DOHH2 (cell line): ENCODE measurements at regions not wholly inside any gene's neighbourhood (a gene's known extent, or its start where the extent isn't known, plus 50 kb on each side); places are given as distances from the start of the nearest gene placed in this dataset.

Source experiments
- H3F3A ChIP-seq: fragments of 200-600 bp; sonication (generic), shearing (Covaris generic); 2 replicates; pipeline ENCODE4 v1.6.0; 2016; ENCODE audit warnings: antibody characterized with exemption, mild to moderate bottlenecking; ENCODE audit not compliant: control insufficient read depth, insufficient read depth
- H3K27ac ChIP-seq: fragments of 200-600 bp; sonication (generic); 2 replicates; pipeline ENCODE4 v1.5.1; 2014; ENCODE audit warnings: low read depth, mild to moderate bottlenecking, low read length, moderate library complexity
- H3K27me3 ChIP-seq: fragments of 200-600 bp; sonication (generic); 2 replicates; pipeline ENCODE4 v1.6.1; 2014; ENCODE audit warnings: mild to moderate bottlenecking, low read length, mixed read lengths; ENCODE audit not compliant: control insufficient read depth
- H3K36me3 ChIP-seq: fragments of 200-600 bp; sonication (generic); 2 replicates; pipeline ENCODE4 v1.6.1; 2014; ENCODE audit warnings: mild to moderate bottlenecking, low read length, moderate library complexity, mixed read lengths; ENCODE audit not compliant: control insufficient read depth
- H3K4me1 ChIP-seq: fragments of 200-600 bp; sonication (generic); 2 replicates; pipeline ENCODE4 v1.6.1; 2014; ENCODE audit warnings: mild to moderate bottlenecking, low read length, mixed read lengths; ENCODE audit not compliant: control insufficient read depth
- H3K4me2 ChIP-seq: fragments of 200-600 bp; sonication (generic); 2 replicates; pipeline ENCODE4 v1.6.0; 2014; ENCODE audit warnings: mild to moderate bottlenecking, low read length, moderate library complexity
- H3K4me3 ChIP-seq: fragments of 200-600 bp; sonication (generic); 2 replicates; pipeline ENCODE4 v1.5.1; 2014; ENCODE audit warnings: mild to moderate bottlenecking, low read length, mixed read lengths
- H3K79me2 ChIP-seq: fragments of 200-600 bp; sonication (generic); 2 replicates; pipeline ENCODE4 v1.6.1; 2014; ENCODE audit warnings: mild to moderate bottlenecking, low read length, mixed read lengths; ENCODE audit not compliant: control insufficient read depth
- H3K9me2 ChIP-seq: fragments of 200-600 bp; sonication (generic); replicated peaks from 2 replicates; pipeline ENCODE4 v1.6.1; 2014; ENCODE audit warnings: mild to moderate bottlenecking, low read length, mixed read lengths; ENCODE audit not compliant: control insufficient read depth
- H3K9me3 ChIP-seq: fragments of 200-600 bp; sonication (generic); 2 replicates; pipeline ENCODE4 v1.6.1; 2014; ENCODE audit warnings: antibody characterized with exemption, low read length, mixed read lengths; ENCODE audit not compliant: control insufficient read depth, insufficient read depth
- H4K20me1 ChIP-seq: fragments of 200-600 bp; sonication (generic); 2 replicates; pipeline ENCODE4 v1.6.0; 2014; ENCODE audit warnings: low read depth, mild to moderate bottlenecking, antibody characterized with exemption, low read length, moderate library complexity; ENCODE audit not compliant: control insufficient read depth, insufficient read depth
- CTCF ChIP-seq: fragments of 200-600 bp; sonication (generic); IDR thresholded peaks from one replicate; pipeline ENCODE4 v1.5.1; 2014; ENCODE audit warnings: antibody characterized with exemption, mild to moderate bottlenecking, low read depth, low read length; ENCODE audit not compliant: poor library complexity, severe bottlenecking
- EZH2phosphoT487 ChIP-seq: fragments of 200-600 bp; sonication (generic); IDR thresholded peaks from 2 replicates; pipeline ENCODE4 v1.6.1; 2017; ENCODE audit warnings: borderline replicate concordance, mild to moderate bottlenecking, antibody characterized with exemption, low read length, moderate library complexity, mixed read lengths

GRCh38 chr3:16743276-16743675, 138.1 kb upstream of the DAZL start:
- no peaks in the 10 kb centered on the region for H3K27me3 ChIP-seq
- peaks cover 6% of the 10 kb centered on the region for H3K4me1 ChIP-seq
- H3F3A ChIP-seq: no peaks in the 10 kb centered on the region

GRCh38 chr3:16759227-16759903, 125.4 kb upstream of the PLCL2 start:
- Histone ChIP-seq H4K20me1 (no peaks in the 10 kb centered on the region), H3K4me3 (no peak overlapping the region), H3K9me3 (no peaks in the 10 kb centered on the region), H3K4me2 (no peak overlapping the region), H3K27ac (no peak overlapping the region), H3K36me3 (no peaks in the 10 kb centered on the region), H3F3A (no peaks in the 10 kb centered on the region), H3K79me2 (no peaks in the 10 kb centered on the region), H3K4me1 (no peaks in the 10 kb centered on the region), H3K9me2 (no peaks in the 10 kb centered on the region), H3K27me3 (no peaks in the 10 kb centered on the region)
- TF ChIP-seq CTCF (no peak), EZH2phosphoT487 (no peak)

More at GRCh38 chr3:16743276-16743675, 138.1 kb upstream of the DAZL start:
- no peak overlapping the region for H3K27ac ChIP-seq
- no peaks in the 10 kb centered on the region for H3K36me3 ChIP-seq
- H3K79me2 ChIP-seq: no peaks in the 10 kb centered on the region
- no peaks in the 10 kb centered on the region for H3K9me2 ChIP-seq
- no peaks in the 10 kb centered on the region for H4K20me1 ChIP-seq
- no peak overlapping the region for H3K4me3 ChIP-seq
- TF ChIP-seq EZH2phosphoT487 (no peak), CTCF (no peak)
- no peak overlapping the region for H3K4me2 ChIP-seq
- peaks cover 5% of the 10 kb centered on the region; the same call in 1 of the 2 replicates for H3K9me3 ChIP-seq

- Histone ChIP-seq H4K20me1 (no peaks in the 10 kb centered on the region), H3K27ac (no peak overlapping the region), H3K36me3 (no peaks in the 10 kb centered on the region), H3F3A (no peaks in the 10 kb centered on the region), H3K9me2 (no peaks in the 10 kb centered on the region), H3K9me3 (no peaks in the 10 kb centered on the region), H3K4me2 (no peak overlapping the region), H3K79me2 (no peaks in the 10 kb centered on the region), H3K4me3 (no peak overlapping the region), H3K4me1 (peaks cover 12% of the 10 kb centered on the region), H3K27me3 (no peaks in the 10 kb centered on the region)
- TF ChIP-seq CTCF (no peak), EZH2phosphoT487 (no peak)
These were observed 123.2 kb upstream of the PLCL2 start for GRCh38 chr3:16761571-16761970.
